IMR-90 (cell line): ENCODE measurements at regions not wholly inside any gene's neighbourhood (a gene's known extent, or its start where the extent isn't known, plus 50 kb on each side); places are given as distances from the start of the nearest gene placed in this dataset.

ENCODE experiments used
- ATAC-seq: fragments of 200-7000 bp; cut with Tn5 transposase; 2 replicates; pipeline ENCODE4 v1.9.1; 2020; ENCODE audit warnings: low read depth, mild to moderate bottlenecking, moderate library complexity
- BruUV-seq: library from RNA; stranded (reverse); fragments of 400-500 nt; replicated peaks from 2 replicates; lab custom pipeline; 2021; lab: Mats Ljungman, UMichigan
- CTCF ChIA-PET: fragments of 300-600 bp; formaldehyde crosslinking; extraction: SDS; loops from one replicate; lab custom pipeline; 2021; ENCODE audit warnings: antibody characterized with exemption; lab: Yijun Ruan, JAX
- POLR2A ChIA-PET: fragments of 300-600 bp; sonication (Branson Sonifier 250); formaldehyde crosslinking; loops from one replicate; lab custom pipeline; 2022; ENCODE audit warnings: antibody characterized with exemption; ENCODE audit not compliant: unreplicated experiment; lab: Charles Lee
- DNase-seq: peaks from one replicate; pipeline ENCODE4 v3.0.0; 2013
- H2AFZ ChIP-seq: replicated peaks from 2 replicates; pipeline ENCODE3; 2013; ENCODE audit warnings: low read length, mild to moderate bottlenecking; ENCODE audit not compliant: poor library complexity
- H2AK5ac ChIP-seq: 2 replicates; pipeline ENCODE4 v1.6.1; 2013; ENCODE audit warnings: low read depth, low read length, inconsistent platforms
- H2AK9ac ChIP-seq: replicated peaks from 2 replicates; pipeline ENCODE3; 2013; ENCODE audit warnings: mild to moderate bottlenecking, low read depth, low read length, moderate library complexity; ENCODE audit not compliant: poor library complexity
- H2BK120ac ChIP-seq: 2 replicates; pipeline ENCODE4 v1.6.1; 2013; ENCODE audit warnings: low read depth, low read length, inconsistent platforms
- H2BK15ac ChIP-seq: 3 replicates; pipeline ENCODE4 v1.6.1; 2013; ENCODE audit warnings: low read depth, low read length, inconsistent platforms
- H2BK20ac ChIP-seq: 2 replicates; pipeline ENCODE4 v1.6.1; 2013; ENCODE audit warnings: low read depth, mild to moderate bottlenecking, inconsistent platforms, low read length, moderate library complexity
- H2BK5ac ChIP-seq: 2 replicates; pipeline ENCODE4 v1.6.1; 2013; ENCODE audit warnings: mild to moderate bottlenecking, low read depth, low read length, inconsistent platforms; ENCODE audit not compliant: poor library complexity, severe bottlenecking
- H3K14ac ChIP-seq: replicated peaks from 2 replicates; pipeline ENCODE4 v1.6.1; 2013; ENCODE audit warnings: low read depth, low read length, inconsistent platforms
- H3K18ac ChIP-seq: 2 replicates; pipeline ENCODE4 v1.6.1; 2013; ENCODE audit warnings: low read depth, low read length, control low read depth
- H3K23ac ChIP-seq: 2 replicates; pipeline ENCODE4 v1.6.1; 2013; ENCODE audit warnings: low read depth, low read length, inconsistent platforms
- H3K27ac ChIP-seq: 2 replicates; pipeline ENCODE4 v1.5.1; 2013; ENCODE audit warnings: mild to moderate bottlenecking, control low read depth, low read length; ENCODE audit not compliant: insufficient read depth
- H3K27me3 ChIP-seq: 2 replicates; pipeline ENCODE4 v1.6.1; 2013; ENCODE audit warnings: low read length; ENCODE audit not compliant: control insufficient read depth, insufficient read depth
- H3K36me3 ChIP-seq: 2 replicates; pipeline ENCODE4 v1.6.1; 2013; ENCODE audit warnings: low read length, mixed read lengths; ENCODE audit not compliant: control insufficient read depth, insufficient read depth
- H3K4ac ChIP-seq: 2 replicates; pipeline ENCODE4 v1.6.1; 2013; ENCODE audit warnings: low read depth, low read length, inconsistent platforms
- H3K4me1 ChIP-seq: 2 replicates; pipeline ENCODE4 v1.6.1; 2013; ENCODE audit warnings: low read length, mixed read lengths; ENCODE audit not compliant: control insufficient read depth, insufficient read depth
- H3K4me2 ChIP-seq: 2 replicates; pipeline ENCODE4 v1.6.1; 2013; ENCODE audit warnings: low read depth, mild to moderate bottlenecking, control low read depth, low read length, moderate library complexity
- H3K4me3 ChIP-seq: 2 replicates; pipeline ENCODE4 v1.5.1; 2013; ENCODE audit warnings: low read depth, mild to moderate bottlenecking, control low read depth, low read length, moderate library complexity; ENCODE audit not compliant: insufficient read depth
- H3K56ac ChIP-seq: 2 replicates; pipeline ENCODE4 v1.6.1; 2013; ENCODE audit warnings: low read length, inconsistent platforms; ENCODE audit not compliant: insufficient read depth; ENCODE audit errors: extremely low read depth
- H3K79me1 ChIP-seq, 2 experiments: 2 replicates each; pipeline ENCODE4 v1.6.1; 2013; ENCODE audit warnings: low read length in 2 of 2, inconsistent platforms in 1 of 2, low read depth in 1 of 2
- H3K9ac ChIP-seq: 2 replicates; pipeline ENCODE4 v1.6.1; 2013; ENCODE audit warnings: low read depth, low read length, control low read depth
- H3K9me1 ChIP-seq: 2 replicates; pipeline ENCODE4 v1.6.1; 2013; ENCODE audit warnings: low read length, inconsistent platforms; ENCODE audit not compliant: insufficient read depth
- H3K9me3 ChIP-seq: 2 replicates; pipeline ENCODE4 v1.6.1; 2013; ENCODE audit warnings: low read length; ENCODE audit not compliant: control insufficient read depth, insufficient read depth
- H4K20me1 ChIP-seq: 2 replicates; pipeline ENCODE4 v1.6.1; 2013; ENCODE audit warnings: low read length, inconsistent platforms; ENCODE audit not compliant: insufficient read depth
- H4K5ac ChIP-seq: 2 replicates; pipeline ENCODE4 v1.6.1; 2013; ENCODE audit warnings: mild to moderate bottlenecking, low read depth, low read length, control low read depth
- H4K8ac ChIP-seq, 2 experiments: 2 replicates each; pipeline ENCODE4 v1.6.1; 2013; ENCODE audit warnings: low read depth in 2 of 2, low read length in 2 of 2, control low read depth in 1 of 2, inconsistent platforms in 1 of 2
- H4K91ac ChIP-seq: 2 replicates; pipeline ENCODE4 v1.6.1; 2013; ENCODE audit warnings: low read depth, low read length, inconsistent platforms; ENCODE audit not compliant: insufficient read depth
- BHLHE40 ChIP-seq: fragments of 150-350 bp; IDR thresholded peaks from 2 replicates; pipeline ENCODE4 v1.6.1; 2016; ENCODE audit warnings: mild to moderate bottlenecking, low read depth, low read length
- CEBPB ChIP-seq: IDR thresholded peaks from 2 replicates; pipeline ENCODE4 v1.6.1; 2012; ENCODE audit warnings: low read depth, low read length, improper control_type of control experiment
- CHD1 ChIP-seq: IDR thresholded peaks from 2 replicates; pipeline ENCODE4 v1.6.1; 2012; ENCODE audit warnings: low read depth, low read length, improper control_type of control experiment
- ELK1 ChIP-seq: fragments of 150-350 bp; IDR thresholded peaks from 2 replicates; pipeline ENCODE4 v1.6.1; 2016; ENCODE audit warnings: low read depth, mild to moderate bottlenecking, low read length, moderate library complexity, borderline replicate concordance
- FOS ChIP-seq: fragments of 150-350 bp; IDR thresholded peaks from 2 replicates; pipeline ENCODE4 v1.6.1; 2016; ENCODE audit warnings: low read depth, low read length
- MAFK ChIP-seq: IDR thresholded peaks from 2 replicates; pipeline ENCODE4 v1.6.1; 2012; ENCODE audit warnings: low read depth, low read length, improper control_type of control experiment
- MAZ ChIP-seq: IDR thresholded peaks from 2 replicates; pipeline ENCODE4 v1.6.1; 2012; ENCODE audit warnings: low read depth, mild to moderate bottlenecking, low read length, improper control_type of control experiment, moderate library complexity, borderline replicate concordance
- MXI1 ChIP-seq: IDR thresholded peaks from 2 replicates; pipeline ENCODE4 v1.6.1; 2012; ENCODE audit warnings: low read depth, mild to moderate bottlenecking, low read length, moderate library complexity, borderline replicate concordance
- NFE2L2 ChIP-seq: fragments of 150-350 bp; IDR thresholded peaks from 2 replicates; pipeline ENCODE4 v1.6.1; 2016; ENCODE audit warnings: low read depth, mild to moderate bottlenecking, low read length
- RAD21 ChIP-seq: IDR thresholded peaks from 2 replicates; pipeline ENCODE4 v1.6.1; 2012; ENCODE audit warnings: low read length, improper control_type of control experiment
- RCOR1 ChIP-seq: IDR thresholded peaks from 2 replicates; pipeline ENCODE4 v1.6.1; 2012; ENCODE audit warnings: mild to moderate bottlenecking, low read length, improper control_type of control experiment; ENCODE audit not compliant: insufficient replicate concordance
- RFX5 ChIP-seq: IDR thresholded peaks from 2 replicates; pipeline ENCODE4 v1.8.0; 2012; ENCODE audit warnings: low read depth, mild to moderate bottlenecking, low read length, moderate library complexity
- SMC3 ChIP-seq: fragments of 150-350 bp; IDR thresholded peaks from 2 replicates; pipeline ENCODE4 v1.6.1; 2016; ENCODE audit warnings: low read depth, mild to moderate bottlenecking, antibody characterized with exemption, low read length, moderate library complexity
- USF2 ChIP-seq: fragments of 150-350 bp; IDR thresholded peaks from 2 replicates; pipeline ENCODE4 v1.6.1; 2017; ENCODE audit warnings: mild to moderate bottlenecking, antibody characterized with exemption, low read length, low read depth
- WGBS, 2 experiments: methylation state at CpG; one replicate each; pipeline versions ENCODE4 v1.1.5 to v1.1.7; 2013; ENCODE audit warnings: missing lambda C conversion rate in 2 of 2; ENCODE audit not compliant: insufficient read length in 1 of 2; ENCODE audit errors: extremely low coverage in 2 of 2; 5-methylcytosine and 5-hydroxymethylcytosine counted together
- dilution Hi-C: fragments of 300-500 bp; cut with HindIII; formaldehyde crosslinking; loops from one replicate; pipeline ENCODE4 v1.14.3; 2018; ENCODE audit warnings: low sequenced_read_pairs; ENCODE audit not compliant: unreplicated experiment
- in situ Hi-C: fragments of 300-500 bp; cut with MboI; formaldehyde crosslinking; loops from 3 replicates; pipeline ENCODE4 v1.14.3; 2019; ENCODE audit warnings: low sequenced_read_pairs, inconsistent platforms, mixed read lengths
- intact Hi-C: fragments of 100-400 bp; cut with micrococcal nuclease; formaldehyde crosslinking; loops from 2 replicates; pipeline ENCODE4 v1.10.0; 2022

GRCh38 chr18:5710235-5710634, 166.4 kb upstream of the EPB41L3 start:
- TF ChIP-seq SMC3 (no peak), BHLHE40 (no peak), RCOR1 (no peak), RFX5 (no peak), NFE2L2 (no peak), USF2 (no peak), MAZ (no peak), ELK1 (no peak), FOS (no peak), CEBPB (no peak), MXI1 (no peak), RAD21 (no peak), CHD1 (no peak), MAFK (no peak)
- no peak overlapping the region for H4K5ac ChIP-seq
- no peak overlapping the region for H3K4me2 ChIP-seq
- no peak overlapping the region for H2BK120ac ChIP-seq
- BruUV-seq: no TSS peak
- POLR2A ChIA-PET: no interaction called here
- no peaks in the 10 kb centered on the region for H3K9me3 ChIP-seq
- no peaks in the 10 kb centered on the region for H3K79me1 ChIP-seq
- DNase-seq (no peak), ATAC-seq (no peak)
- H2AFZ ChIP-seq: no peak overlapping the region
- H3K4me3 ChIP-seq: no peak overlapping the region
- H3K56ac ChIP-seq: no peak overlapping the region
- WGBS, 2 experiments: no CpG with 5 or more reads among the region's 4 CpGs
- H2AK9ac ChIP-seq: no peak overlapping the region
- no peaks in the 10 kb centered on the region for H3K27me3 ChIP-seq
- H2BK5ac ChIP-seq: no peak overlapping the region
- no peak overlapping the region for H3K18ac ChIP-seq
- no peak overlapping the region for H3K9ac ChIP-seq
- no peak overlapping the region for H4K8ac ChIP-seq
- dilution Hi-C loops (no loop called here), in situ Hi-C loops (no loop called here), intact Hi-C loops (no loop called here)
- no peaks in the 10 kb centered on the region for H3K36me3 ChIP-seq
- no peak overlapping the region for H2AK5ac ChIP-seq
- no peak overlapping the region for H3K4ac ChIP-seq
- H3K27ac ChIP-seq: no peak overlapping the region
- no peak overlapping the region for H2BK20ac ChIP-seq
- H3K9me1 ChIP-seq: no peaks in the 10 kb centered on the region
- H4K91ac ChIP-seq: no peak overlapping the region
- no peaks in the 10 kb centered on the region for H4K20me1 ChIP-seq
- CTCF ChIA-PET: no interaction called here
- H3K4me1 ChIP-seq: no peaks in the 10 kb centered on the region
- no peak overlapping the region for H3K14ac ChIP-seq
- no peak overlapping the region for H2BK15ac ChIP-seq
- H3K23ac ChIP-seq: no peak overlapping the region
